HG02759 (cell line): ENCODE measurements at regions not wholly inside any gene's neighbourhood (a gene's known extent, or its start where the extent isn't known, plus 50 kb on each side); places are given as distances from the start of the nearest gene placed in this dataset.
"Not testable (repeated sequence)": the region's sequence is repeated elsewhere in the genome, so short reads cannot be mapped to it uniquely, and the experiment has no call there.

Source experiments
- ATAC-seq: cut with Tn5 transposase; IDR thresholded peaks from one replicate; pipeline ENCODE4 v1.9.1; 2021; ENCODE audit warnings: mild to moderate bottlenecking, moderate library complexity; ENCODE audit not compliant: unreplicated experiment

DNA sequence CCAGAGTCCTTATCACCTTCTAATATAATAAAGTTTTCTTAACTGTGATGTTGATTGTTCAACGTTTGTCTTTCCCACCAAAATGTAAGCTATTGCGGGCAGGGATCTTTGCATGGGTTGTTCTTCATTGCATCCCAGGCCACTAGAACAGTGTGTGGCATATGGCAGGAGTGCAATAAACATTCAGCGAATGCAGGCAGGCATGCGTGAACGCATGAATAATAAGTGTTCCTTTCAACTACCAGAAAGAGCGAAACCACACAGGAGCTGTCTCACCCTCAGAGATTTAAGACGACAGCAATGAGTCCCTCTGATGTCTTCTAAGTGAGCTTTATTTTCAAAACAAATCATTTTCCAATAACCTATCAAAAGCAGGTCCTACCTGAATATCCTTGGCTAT, 2693.1 kb upstream of the TPTE start:
- not testable (repeated sequence) for ATAC-seq

GRCh38 chr21:7829411-7829810, 2692.0 kb upstream of the TPTE start:
- ATAC-seq, result not testable (repeated sequence)

DNA sequence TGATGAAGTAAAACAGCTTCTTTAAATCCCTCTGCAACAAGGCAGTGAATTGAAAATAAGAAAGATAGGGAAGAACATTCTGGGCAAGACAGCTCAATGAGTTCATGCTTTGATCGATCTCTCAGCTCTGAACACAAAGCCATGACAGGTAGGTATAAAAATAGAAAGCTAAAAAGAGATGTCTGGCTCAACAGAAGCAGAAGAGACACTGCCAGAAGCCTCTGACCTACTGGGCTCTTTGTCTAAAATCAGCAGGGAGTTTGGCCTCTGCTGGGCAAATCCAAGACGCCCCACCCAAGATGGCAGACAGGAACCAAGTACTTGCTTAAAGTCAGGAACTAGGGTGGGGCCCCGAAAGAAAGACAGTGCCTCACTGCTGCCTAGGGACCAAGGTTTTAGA, 2684.1 kb upstream of the TPTE start:
- not testable (repeated sequence) for ATAC-seq

DNA sequence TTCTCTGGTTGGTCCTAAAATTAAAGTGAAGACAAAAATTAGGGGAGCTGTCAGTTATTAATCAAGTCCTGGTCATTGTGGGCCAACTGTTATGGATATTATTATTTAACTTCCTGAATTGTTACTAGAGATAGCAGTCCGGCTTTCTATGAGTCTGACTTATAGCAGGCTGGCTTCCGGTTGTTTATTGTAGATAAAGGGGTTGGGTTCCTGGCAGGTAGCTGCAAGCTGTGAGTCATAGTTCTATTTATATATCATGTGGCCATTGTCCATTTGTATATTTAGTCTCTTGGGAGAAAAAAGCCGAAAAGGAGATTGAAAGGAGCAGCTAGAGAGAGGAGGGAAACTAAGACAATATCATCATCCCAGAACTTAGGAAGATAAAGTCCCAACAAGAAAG, 2668.0 kb upstream of the TPTE start:
- not testable (repeated sequence) for ATAC-seq

GRCh38 chr21:7853836-7854235, 2667.5 kb upstream of the TPTE start:
- ATAC-seq, result not testable (repeated sequence)
